H1 (cell line): ENCODE measurements at regions not wholly inside any gene's neighbourhood (a gene's known extent, or its start where the extent isn't known, plus 50 kb on each side); places are given as distances from the start of the nearest gene placed in this dataset.

Experiments used
- CTCF ChIA-PET: fragments of 300-600 bp; sonication (Branson Sonifier 250); formaldehyde crosslinking; loops from one replicate; lab custom pipeline; 2021; ENCODE audit not compliant: partially characterized antibody; lab: Charles Lee
- POLR2A ChIA-PET: fragments of 300-600 bp; sonication (Branson Sonifier 250); formaldehyde crosslinking; loops from one replicate; lab custom pipeline; 2021; ENCODE audit warnings: inconsistent platforms; ENCODE audit not compliant: partially characterized antibody; lab: Charles Lee
- DNase-seq, 2 experiments: peaks; one replicate each; pipeline versions ENCODE4 v3.0.0 to v3.0.0-alpha.2; 2010 to 2022; ENCODE audit warnings: low spot score in 2 of 2, low read depth in 1 of 2, mixed read lengths in 1 of 2
- FAIRE-seq: peaks from 2 replicates; lab custom pipeline; 2011; peaks lifted over from hg19 to GRCh38; lab: Jason Lieb, UNC
- H2AFZ ChIP-seq: 2 replicates; pipeline ENCODE4 v1.8.1; 2012; ENCODE audit warnings: low read length, inconsistent platforms
- H2AK5ac ChIP-seq: 2 replicates; pipeline ENCODE4 v1.6.1; 2013; ENCODE audit warnings: low read depth, low read length
- H2BK120ac ChIP-seq: replicated peaks from 2 replicates; pipeline ENCODE3; 2013; ENCODE audit warnings: low read depth, low read length, inconsistent platforms
- H2BK12ac ChIP-seq: 2 replicates; pipeline ENCODE4 v1.6.1; 2013; ENCODE audit warnings: low read depth, low read length
- H2BK15ac ChIP-seq: 2 replicates; pipeline ENCODE4 v1.6.1; 2013; ENCODE audit warnings: low read length
- H2BK20ac ChIP-seq: 2 replicates; pipeline ENCODE4 v1.6.1; 2013; ENCODE audit warnings: low read length
- H2BK5ac ChIP-seq: 2 replicates; pipeline ENCODE4 v1.6.1; 2013; ENCODE audit warnings: low read depth, low read length
- H3K14ac ChIP-seq: 2 replicates; pipeline ENCODE4 v1.6.1; 2013; ENCODE audit warnings: inconsistent platforms; ENCODE audit not compliant: insufficient read length
- H3K18ac ChIP-seq: 2 replicates; pipeline ENCODE4 v1.6.1; 2013; ENCODE audit warnings: low read length; ENCODE audit errors: extremely low read depth
- H3K23ac ChIP-seq: 2 replicates; pipeline ENCODE4 v1.6.1; 2013; ENCODE audit warnings: inconsistent platforms; ENCODE audit not compliant: insufficient read length
- H3K23me2 ChIP-seq: 2 replicates; pipeline ENCODE4 v1.6.1; 2013; ENCODE audit warnings: low read depth, low read length
- H3K27ac ChIP-seq: 2 replicates; pipeline ENCODE4 v1.6.1; 2011; ENCODE audit warnings: low read depth, low read length, inconsistent platforms
- H3K27me3 ChIP-seq, 4 experiments: replicated peaks in 1 of 4; 1 replicate in 1 of 4; 2 replicates in 3 of 4; pipeline versions ENCODE4 v1.6.1 to v1.8.1; 2011 to 2013; ENCODE audit warnings: low read length in 3 of 4, mild to moderate bottlenecking in 3 of 4, inconsistent platforms in 2 of 4, mixed read lengths in 2 of 4, moderate library complexity in 1 of 4; ENCODE audit not compliant: control insufficient read depth in 3 of 4, insufficient read depth in 3 of 4; ENCODE audit errors: extremely low read depth in 1 of 4
- H3K36me3 ChIP-seq, 4 experiments: 2 replicates each; pipeline versions ENCODE4 v1.6.1 to v1.8.1; 2011 to 2013; ENCODE audit warnings: mild to moderate bottlenecking in 4 of 4, low read length in 3 of 4, moderate library complexity in 2 of 4, control low read depth in 1 of 4, inconsistent platforms in 1 of 4; ENCODE audit not compliant: insufficient read depth in 4 of 4, control insufficient read depth in 2 of 4
- H3K4ac ChIP-seq: replicated peaks from 2 replicates; pipeline ENCODE3; 2013; ENCODE audit warnings: low read length, low read depth, mixed read lengths, inconsistent platforms; ENCODE audit not compliant: insufficient read length
- H3K4me1 ChIP-seq, 4 experiments: replicated peaks in 1 of 4; 1 replicate in 1 of 4; 2 replicates in 3 of 4; pipeline versions ENCODE4 v1.6.1 to v1.8.1; 2011 to 2013; ENCODE audit warnings: low read length in 3 of 4, inconsistent platforms in 2 of 4, mixed read lengths in 1 of 4; ENCODE audit not compliant: insufficient read depth in 4 of 4, control insufficient read depth in 3 of 4
- H3K4me2 ChIP-seq, 2 experiments: 2 replicates each; pipeline versions ENCODE4 v1.6.1 to v1.8.1; 2011 to 2013; ENCODE audit warnings: low read depth in 2 of 2, low read length in 2 of 2, control low read depth in 1 of 2, inconsistent platforms in 1 of 2, mild to moderate bottlenecking in 1 of 2; ENCODE audit not compliant: insufficient read depth in 1 of 2
- H3K4me3 ChIP-seq, 4 experiments: fragments of 200-600, 300-600 bp in 1 of 4; sonication (generic), shearing (Covaris generic), sonication (Bioruptor Twin) in 1 of 4; 2 replicates each; pipeline versions ENCODE4 v1.5.1 to v1.8.1; 2011 to 2016; ENCODE audit warnings: low read length in 4 of 4, low read depth in 3 of 4, control low read depth in 2 of 4, inconsistent platforms in 2 of 4, mild to moderate bottlenecking in 2 of 4, mixed read lengths in 1 of 4, moderate library complexity in 1 of 4; ENCODE audit not compliant: insufficient read depth in 2 of 4; ENCODE audit errors: extremely low read depth in 1 of 4
- H3K56ac ChIP-seq: replicated peaks from 2 replicates; pipeline ENCODE3; 2013; ENCODE audit warnings: low read depth, mild to moderate bottlenecking, mixed read lengths, low read length, inconsistent platforms; ENCODE audit not compliant: insufficient read length
- H3K79me1 ChIP-seq: 2 replicates; pipeline ENCODE4 v1.6.1; 2013; ENCODE audit warnings: low read depth, low read length, control low read depth
- H3K79me2 ChIP-seq, 2 experiments: 2 replicates each; pipeline versions ENCODE4 v1.6.1 to v1.8.1; 2012 to 2013; ENCODE audit warnings: low read length in 2 of 2, mild to moderate bottlenecking in 2 of 2, inconsistent platforms in 1 of 2; ENCODE audit not compliant: insufficient read depth in 2 of 2, control insufficient read depth in 1 of 2
- H3K9ac ChIP-seq, 4 experiments: replicated peaks in 1 of 4; 1 replicate in 1 of 4; 2 replicates in 3 of 4; pipeline versions ENCODE4 v1.6.1 to v1.8.1; 2011 to 2013; ENCODE audit warnings: low read depth in 3 of 4, low read length in 3 of 4, control low read depth in 2 of 4, mild to moderate bottlenecking in 2 of 4, moderate library complexity in 2 of 4, inconsistent platforms in 1 of 4; ENCODE audit errors: extremely low read depth in 1 of 4
- H3K9me3 ChIP-seq, 2 experiments: 2 replicates each; pipeline versions ENCODE4 v1.6.1 to v1.8.1; 2012 to 2013; ENCODE audit warnings: mild to moderate bottlenecking in 2 of 2, moderate library complexity in 2 of 2, control low read depth in 1 of 2, inconsistent platforms in 1 of 2, low read depth in 1 of 2, low read length in 1 of 2, mixed read lengths in 1 of 2; ENCODE audit not compliant: insufficient read depth in 2 of 2
- H4K20me1 ChIP-seq, 2 experiments: replicated peaks in 1 of 2; 2 replicates each; pipeline versions ENCODE3 to v1.8.1; 2011 to 2013; ENCODE audit warnings: inconsistent platforms in 2 of 2, low read length in 2 of 2, mild to moderate bottlenecking in 1 of 2; ENCODE audit not compliant: insufficient read depth in 2 of 2, control insufficient read depth in 1 of 2
- H4K5ac ChIP-seq: 2 replicates; pipeline ENCODE4 v1.6.1; 2013; ENCODE audit warnings: low read length, low read depth, mixed read lengths, inconsistent platforms; ENCODE audit not compliant: insufficient read length
- H4K8ac ChIP-seq: 2 replicates; pipeline ENCODE4 v1.8.0; 2013; ENCODE audit warnings: mild to moderate bottlenecking, moderate library complexity, low read length, inconsistent platforms; ENCODE audit not compliant: insufficient read depth; ENCODE audit errors: extremely low read depth
- H4K91ac ChIP-seq: replicated peaks from 2 replicates; pipeline ENCODE3; 2013; ENCODE audit warnings: low read length, mixed read lengths, inconsistent platforms; ENCODE audit not compliant: insufficient read length
- ATF2 ChIP-seq: IDR thresholded peaks from 2 replicates; pipeline ENCODE4 v1.6.1; 2012; ENCODE audit warnings: low read length, inconsistent platforms
- CTCF ChIP-seq, 3 experiments: IDR thresholded peaks; 1 replicate in 2 of 3; 2 replicates in 1 of 3; pipeline versions ENCODE4 v1.5.1 to v1.6.1; 2011; ENCODE audit warnings: low read length in 3 of 3, mild to moderate bottlenecking in 3 of 3, inconsistent platforms in 2 of 3, low read depth in 1 of 3, moderate library complexity in 1 of 3; ENCODE audit not compliant: insufficient read depth in 1 of 3; ENCODE audit errors: control extremely low read depth in 1 of 3
- E2F6 ChIP-seq: IDR thresholded peaks from 2 replicates; pipeline ENCODE4 v1.6.1; 2012; ENCODE audit warnings: inconsistent platforms
- MAX ChIP-seq: IDR thresholded peaks from 2 replicates; pipeline ENCODE4 v1.6.1; 2012; ENCODE audit warnings: inconsistent platforms
- RAD21 ChIP-seq, 2 experiments: IDR thresholded peaks in 1 of 2; conservative IDR thresholded peaks in 1 of 2; 2 replicates each; pipeline ENCODE4 v1.6.1; 2011; ENCODE audit warnings: low read depth in 2 of 2, low read length in 2 of 2, improper control_type of control experiment in 1 of 2, inconsistent platforms in 1 of 2, mild to moderate bottlenecking in 1 of 2, moderate library complexity in 1 of 2
- RFX5 ChIP-seq: IDR thresholded peaks from 2 replicates; pipeline ENCODE4 v1.6.1; 2011; ENCODE audit warnings: low read depth, low read length, improper control_type of control experiment, borderline replicate concordance
- SP2 ChIP-seq: IDR thresholded peaks from 2 replicates; pipeline ENCODE4 v1.6.1; 2012; ENCODE audit warnings: mild to moderate bottlenecking, low read length, inconsistent platforms
- WGBS, 2 experiments: shearing (Covaris generic) in 1 of 2; methylation state at CpG; one replicate each; pipeline versions ENCODE4 v1.1.6 to v1.1.7; 2013 to 2015; ENCODE audit warnings: low lambda C conversion rate in 2 of 2, mixed read lengths in 2 of 2, inconsistent platforms in 1 of 2, low coverage in 1 of 2, missing lambda C conversion rate in 1 of 2; ENCODE audit not compliant: insufficient replicate concordance in 2 of 2, insufficient coverage in 1 of 2, insufficient read length in 1 of 2; ENCODE audit errors: extremely low coverage in 1 of 2, missing lambda C conversion rate in 1 of 2; 5-methylcytosine and 5-hydroxymethylcytosine counted together

- TF ChIP-seq SP2 (no peak), MAX (peak; percentile 69), RFX5 (no peak), RAD21 (IDR thresholded peaks at IDR 0.05 in 1 of 2, conservative IDR thresholded peaks at IDR 0.05 in 1 of 2; ENCODE audit: low read depth in 2 of 2, low read length in 2 of 2) (peak; percentile 66 to 70), CTCF (IDR thresholded peaks at IDR 0.05; ENCODE audit: control extremely low read depth in 1 of 3, insufficient read depth in 1 of 3, low read depth in 1 of 3, low read length in 3 of 3) (peak in 2 of 3 experiments; percentile 25 to 63; a peak in 2 of 4 replicates), E2F6 (peak; percentile 71), ATF2 (no peak)
- no peak overlapping the region for H3K27ac ChIP-seq
- peaks cover 0 to 3% (median 3%) of the 10 kb centered on the region in 4 experiments; a peak in 4 of 7 replicates for H3K4me1 ChIP-seq
- H3K36me3 ChIP-seq: no peaks in the 10 kb centered on the region
- no peaks in the 10 kb centered on the region for H3K79me2 ChIP-seq
- no peak overlapping the region for H3K4ac ChIP-seq
- no peaks in the 10 kb centered on the region for H3K23me2 ChIP-seq
- peak; percentile 1 to 52 for DNase-seq
- peak; percentile 68 for FAIRE-seq
- no peak overlapping the region; the same call in 1 of the 2 replicates for H2BK20ac ChIP-seq
- no peak overlapping the region for H3K56ac ChIP-seq
- peak overlapping the region; percentile 4 for H4K91ac ChIP-seq
- H3K79me1 ChIP-seq: no peaks in the 10 kb centered on the region
- no peak overlapping the region for H3K4me3 ChIP-seq
- no peaks in the 10 kb centered on the region for H3K9me3 ChIP-seq
- H3K18ac ChIP-seq: peak overlapping the region; percentile 64; the same call in 1 of the 2 replicates
- peak overlapping the region; percentile 96 for H2AFZ ChIP-seq
- H3K14ac ChIP-seq: no peak overlapping the region
- H2BK120ac ChIP-seq: no peak overlapping the region
- no peaks in the 10 kb centered on the region for H4K20me1 ChIP-seq
- ChIA-PET CTCF (interaction anchor here (0.9 to 1.3 kb wide), 2 partner anchors 10 to 826 kb away, joined by 3 to 8 read pairs; no protein-coding TSS in a partner anchor), POLR2A (no interaction called here)
- WGBS, 2 experiments: 79% methylated on average over 7 of the region's 7 CpGs; no CpG with 5 or more reads in 1 of the 2 experiments
- peak overlapping the region; percentile 10 to 18; a peak in 2 of 4 replicates for H3K4me2 ChIP-seq
- H3K23ac ChIP-seq: no peak overlapping the region
- no peak overlapping the region for H4K5ac ChIP-seq
- H2BK12ac ChIP-seq: peak overlapping the region; percentile 62; the same call in 1 of the 2 replicates
- no peak overlapping the region for H4K8ac ChIP-seq
- H3K27me3 ChIP-seq: no peaks in the 10 kb centered on the region
- no peak overlapping the region for H2AK5ac ChIP-seq
- H2BK5ac ChIP-seq: peak overlapping the region; percentile 54; the same call in 1 of the 2 replicates
- H2BK15ac ChIP-seq: peak overlapping the region; percentile 82
- H3K9ac ChIP-seq: no peak overlapping the region
Measured at GRCh38 chr5:20972419-20972925, 984.5 kb upstream of the CDH18 start.
